Heart right ventricle (tissue), 16 donors: ENCODE measurements at regions not wholly inside any gene's neighbourhood (a gene's known extent, or its start where the extent isn't known, plus 50 kb on each side); places are given as distances from the start of the nearest gene placed in this dataset.

Experiments
- ATAC-seq, 8 donors: fragments of 200-7000 bp; cut with Tn5 transposase; one replicate each; pipeline ENCODE4 v1.9.1; 2020; ENCODE audit warnings: mild to moderate bottlenecking in 8 of 8, moderate library complexity in 8 of 8, moderate number of reproducible peaks in 1 of 8
- DNase-seq, 2 donors: peaks; one replicate each; pipeline ENCODE4 v3.0.0-alpha.2; 2020
- H3K27ac ChIP-seq, 10 donors: fragments of 200-600 bp; sonication (generic) in 2 of 10; one replicate each; pipeline versions ENCODE4 v1.5.0 to v1.8.0; 2020 to 2022; ENCODE audit warnings: mild to moderate bottlenecking in 3 of 10
- H3K27me3 ChIP-seq, 7 donors: fragments of 200-600 bp; one replicate each; pipeline ENCODE4 v1.8.0; 2021 to 2022; ENCODE audit warnings: mild to moderate bottlenecking in 2 of 7
- H3K36me3 ChIP-seq, 9 donors: fragments of 200-600 bp; sonication (generic) in 1 of 9; one replicate each; pipeline versions ENCODE4 v1.5.0 to v1.8.0; 2020 to 2022; ENCODE audit warnings: mild to moderate bottlenecking in 2 of 9
- H3K4me1 ChIP-seq, 9 donors: fragments of 200-600 bp; sonication (generic) in 1 of 9; one replicate each; pipeline versions ENCODE4 v1.5.0 to v1.8.0; 2020 to 2022; ENCODE audit warnings: mild to moderate bottlenecking in 4 of 9
- H3K4me3 ChIP-seq, 10 donors: fragments of 200-600 bp; sonication (generic) in 2 of 10; one replicate each; pipeline versions ENCODE4 v1.5.0 to v1.8.0; 2020 to 2022; ENCODE audit warnings: mild to moderate bottlenecking in 7 of 10, moderate library complexity in 2 of 10
- H3K9me3 ChIP-seq, 11 donors: fragments of 200-600 bp in 10 of 11; sonication (generic) in 2 of 11; one replicate each; pipeline versions ENCODE4 v1.5.0 to v1.8.0; 2013 to 2022; ENCODE audit warnings: mild to moderate bottlenecking in 2 of 11, control low read depth in 1 of 11, moderate library complexity in 1 of 11
- WGBS, 2 donors: extraction: QIAGEN DNeasy Blood & Tissue Kit; methylation state at CpG; one replicate each; pipeline ENCODE4 v1.1.7; 2013; ENCODE audit warnings: inconsistent platforms in 1 of 2; 5-methylcytosine and 5-hydroxymethylcytosine counted together
- intact Hi-C, 10 donors: fragments of 100-400 bp; cut with DNase I; formaldehyde crosslinking; loops; one replicate each; pipeline versions ENCODE4 v1.11.1 to v1.14.2; 2022
- TF ChIP-seq, protein P1 (sequence below), 9 donors: fragments of 200-600 bp; sonication (generic) in 2 of 9; IDR thresholded peaks; one replicate each; pipeline versions ENCODE4 v1.5.0 to v1.8.0; 2021 to 2022; ENCODE audit warnings: antibody characterized with exemption in 9 of 9, mild to moderate bottlenecking in 5 of 9, moderate library complexity in 1 of 9
- donor health status: Arrhythmogenic right ventricular cardiomyopathy.
- donor health status: ischemic (EF 13 %, LVEDD 7.1; RV severe dilation, severe dysfunction).
- donor health status: healthy with polysubstance abuse.
- donor health status: DM: no; HTN: yes; CAD: no.
- donor health status: DM: no; HTN: no; CAD: no.
- donor health status: ischemic (EF 25% LVEDD 6.9; RV normal size, moderate dysfunction).
- donor health status: ischemic (EF 25% LVEDD 5.7; RV mildly dilated, moderate dysfunction).
- donor health status: healthy.
- donor health status: DM: yes; HTN: yes; CAD: no.
- donor health status: Ischemic cardiomyopathy.
- donor health status: ischemic (EF 35%, LVEDD 5.7; RV mildly dilated, moderate dysfunction).
- donor health status: nonischemic (EF 11% LVEDD 7.7; RV severe dilation, severe dysfunction).
- donor health status: DM: yes; HTN: yes; CAD: no.
- donor health status: PGD.
- donor health status: ischemic (EF 29% LVEDD 5.4; RV normal size, mild dysfunction).
- donor health status: nonischemic (EF 23%, LVEDD 6.1; RV moderate dilation, normal function).

DNA sequence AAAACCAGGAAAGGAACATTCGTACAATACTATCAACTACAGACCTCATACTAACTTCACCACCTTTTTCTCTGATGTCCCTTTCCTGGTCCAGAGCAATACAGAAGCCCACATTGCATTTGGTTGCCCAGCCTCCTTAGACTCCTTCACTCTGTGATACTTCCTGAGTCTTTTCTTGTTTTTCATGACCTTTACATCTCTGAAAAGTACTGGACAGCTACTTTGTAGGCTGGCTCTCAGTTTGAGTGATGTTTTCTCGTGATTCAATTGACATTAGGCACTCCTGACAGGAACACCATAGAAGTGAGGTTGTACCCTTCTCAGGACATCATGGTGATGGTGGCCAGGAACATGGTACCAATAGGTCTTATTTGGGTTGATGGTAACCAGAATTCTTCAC, 185.9 kb upstream of the SLC39A10 start:
- Histone ChIP-seq H3K4me1 (peaks cover 0 to 9% (median 0%) of the 10 kb centered on the region in 9 donors), H3K36me3 (no peaks in the 10 kb centered on the region), H3K27ac (no peak overlapping the region), H3K4me3 (no peak overlapping the region), H3K9me3 (peaks cover 0 to 9% (median 6%) of the 10 kb centered on the region in 11 donors), H3K27me3 (no peaks in the 10 kb centered on the region)
- 69 to 76% methylated on average over 2 of the region's 2 CpGs for WGBS, 2 donors
- intact Hi-C loops: no loop called here
- ATAC-seq: no peak
- DNase-seq: no peak
- TF ChIP-seq, protein P1, sequence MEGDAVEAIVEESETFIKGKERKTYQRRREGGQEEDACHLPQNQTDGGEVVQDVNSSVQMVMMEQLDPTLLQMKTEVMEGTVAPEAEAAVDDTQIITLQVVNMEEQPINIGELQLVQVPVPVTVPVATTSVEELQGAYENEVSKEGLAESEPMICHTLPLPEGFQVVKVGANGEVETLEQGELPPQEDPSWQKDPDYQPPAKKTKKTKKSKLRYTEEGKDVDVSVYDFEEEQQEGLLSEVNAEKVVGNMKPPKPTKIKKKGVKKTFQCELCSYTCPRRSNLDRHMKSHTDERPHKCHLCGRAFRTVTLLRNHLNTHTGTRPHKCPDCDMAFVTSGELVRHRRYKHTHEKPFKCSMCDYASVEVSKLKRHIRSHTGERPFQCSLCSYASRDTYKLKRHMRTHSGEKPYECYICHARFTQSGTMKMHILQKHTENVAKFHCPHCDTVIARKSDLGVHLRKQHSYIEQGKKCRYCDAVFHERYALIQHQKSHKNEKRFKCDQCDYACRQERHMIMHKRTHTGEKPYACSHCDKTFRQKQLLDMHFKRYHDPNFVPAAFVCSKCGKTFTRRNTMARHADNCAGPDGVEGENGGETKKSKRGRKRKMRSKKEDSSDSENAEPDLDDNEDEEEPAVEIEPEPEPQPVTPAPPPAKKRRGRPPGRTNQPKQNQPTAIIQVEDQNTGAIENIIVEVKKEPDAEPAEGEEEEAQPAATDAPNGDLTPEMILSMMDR (IDR thresholded peaks at IDR 0.05): no peak

DNA sequence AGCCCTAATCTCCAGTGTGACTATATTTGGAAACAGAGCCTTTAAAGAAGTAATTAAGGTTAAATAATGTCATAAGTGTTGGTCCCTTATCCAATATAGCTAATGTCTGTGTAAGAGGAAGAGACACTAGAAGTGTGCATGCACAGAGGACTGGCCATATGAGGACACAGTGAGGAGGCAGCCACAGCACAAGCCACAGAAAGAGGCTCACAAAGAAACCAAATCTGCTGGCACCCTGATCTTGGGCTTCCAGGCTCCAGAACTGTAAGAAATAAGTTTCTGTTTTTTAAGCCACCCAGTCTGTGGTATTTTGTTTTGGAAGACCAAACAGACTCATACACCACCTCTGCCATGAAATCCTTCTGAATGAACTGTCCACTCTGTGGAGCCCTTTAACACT, 186.4 kb upstream of the SLC39A10 start:
- no peak overlapping the region for H3K4me3 ChIP-seq
- DNase-seq (no peak), ATAC-seq (no peak)
- TF ChIP-seq, protein P1 (IDR thresholded peaks at IDR 0.05): no peak
- peaks cover 0 to 14% (median 8%) of the 10 kb centered on the region in 11 donors for H3K9me3 ChIP-seq
- H3K27ac ChIP-seq: no peak overlapping the region
- intact Hi-C loops: no loop called here
- H3K27me3 ChIP-seq: no peaks in the 10 kb centered on the region
- no peaks in the 10 kb centered on the region for H3K36me3 ChIP-seq
- H3K4me1 ChIP-seq: peaks cover 0 to 9% (median 0%) of the 10 kb centered on the region in 9 donors

DNA sequence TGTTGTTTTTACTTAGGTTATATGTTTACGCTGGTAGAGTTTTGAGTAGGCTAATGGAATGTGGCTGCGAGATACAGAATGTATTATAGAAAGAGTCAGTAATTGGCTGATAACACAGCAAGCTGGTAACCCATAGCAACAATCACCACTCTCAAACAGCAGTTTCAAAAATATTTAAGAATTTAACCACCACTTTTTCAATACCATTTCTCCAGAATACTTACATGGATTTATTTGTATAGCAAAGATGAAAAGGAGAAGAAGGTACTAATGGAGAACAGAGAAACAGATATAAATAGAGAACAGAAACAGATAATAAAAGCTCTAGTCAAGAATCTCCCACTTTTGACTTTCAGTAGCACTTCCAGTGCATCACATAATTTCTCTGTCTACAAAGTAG, 188.3 kb upstream of the SLC39A10 start:
- H3K9me3 ChIP-seq: peaks cover 0 to 18% (median 8%) of the 10 kb centered on the region in 11 donors
- 73 to 74% methylated on average over 2 of the region's 2 CpGs for WGBS, 2 donors
- no peak overlapping the region for H3K27ac ChIP-seq
- no peaks in the 10 kb centered on the region for H3K36me3 ChIP-seq
- H3K27me3 ChIP-seq: no peaks in the 10 kb centered on the region
- DNase-seq (no peak), ATAC-seq (no peak)
- TF ChIP-seq, protein P1 (IDR thresholded peaks at IDR 0.05): no peak
- intact Hi-C loops: no loop called here
- no peak overlapping the region for H3K4me3 ChIP-seq
- peaks cover 0 to 9% (median 0%) of the 10 kb centered on the region in 9 donors for H3K4me1 ChIP-seq

DNA sequence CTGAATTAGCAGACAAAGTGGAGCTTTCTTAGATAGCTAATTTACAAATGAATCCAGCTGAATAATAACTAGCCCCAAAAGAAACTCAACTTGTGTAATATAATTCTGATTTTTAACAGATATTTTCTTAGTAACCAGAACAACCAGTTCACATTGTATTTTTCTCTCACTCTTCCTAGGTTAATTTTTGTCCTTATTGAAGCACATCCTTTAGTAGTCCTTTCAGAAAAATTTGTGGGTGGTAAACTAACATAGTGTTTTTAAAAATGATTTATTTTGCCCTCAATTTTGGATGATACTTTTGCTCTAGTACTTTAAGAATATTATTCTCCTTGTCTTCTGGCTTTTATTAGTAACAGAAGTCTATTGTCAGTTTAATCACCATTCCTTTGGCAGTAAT, 190.6 kb upstream of the SLC39A10 start:
- ATAC-seq (no peak), DNase-seq (no peak)
- H3K4me3 ChIP-seq: no peak overlapping the region
- H3K27me3 ChIP-seq: no peaks in the 10 kb centered on the region
- H3K27ac ChIP-seq: no peak overlapping the region
- TF ChIP-seq, protein P1 (IDR thresholded peaks at IDR 0.05): no peak
- intact Hi-C loops: no loop called here
- H3K36me3 ChIP-seq: no peaks in the 10 kb centered on the region
- H3K4me1 ChIP-seq: no peaks in the 10 kb centered on the region
- H3K9me3 ChIP-seq: peaks cover 0 to 18% (median 8%) of the 10 kb centered on the region in 11 donors

DNA sequence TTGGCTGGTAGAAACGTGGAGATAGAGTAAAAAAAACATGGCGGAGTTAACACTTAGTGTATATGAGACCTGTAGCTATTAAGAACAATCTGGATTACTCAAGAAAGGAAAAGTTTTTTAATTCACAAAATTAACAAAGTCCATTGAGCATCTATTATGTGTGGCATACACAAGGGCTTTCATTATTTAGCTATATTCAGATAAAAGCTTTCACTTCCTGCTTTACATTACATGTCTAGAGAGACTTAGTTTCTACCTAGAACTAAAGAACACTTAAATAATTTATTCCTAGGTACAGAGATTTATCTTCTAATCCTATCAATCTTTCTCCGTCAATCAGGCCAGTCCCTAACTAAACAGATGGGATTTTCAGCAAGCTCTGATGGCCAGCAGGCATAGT, 196.0 kb upstream of the SLC39A10 start:
- WGBS, 2 donors: 57 to 59% methylated on average over 3 of the region's 3 CpGs
- intact Hi-C loops: no loop called here
- no peak for ATAC-seq
- H3K36me3 ChIP-seq: no peaks in the 10 kb centered on the region
- no peaks in the 10 kb centered on the region for H3K27me3 ChIP-seq
- DNase-seq: no peak
- H3K4me3 ChIP-seq: no peak overlapping the region
- no peak overlapping the region for H3K27ac ChIP-seq
- peaks cover 0 to 8% (median under 1%) of the 10 kb centered on the region in 11 donors for H3K9me3 ChIP-seq
- TF ChIP-seq, protein P1 (IDR thresholded peaks at IDR 0.05): no peak
- H3K4me1 ChIP-seq: no peaks in the 10 kb centered on the region
